ENCODE measurements at regions not wholly inside any gene's neighbourhood (a gene's known extent, or its start where the extent isn't known, plus 50 kb on each side); places are given as distances from the start of the nearest gene placed in this dataset.

GRCh38 chr2:235211056-235211455, 259.2 kb downstream of the SH3BP4 start:
- H3K4me3 ChIP-seq (ENCODE audit: low read depth, low read length) = no peak overlapping the region
- TF ChIP-seq CTCF (IDR thresholded peaks at IDR 0.05; ENCODE audit: low read depth, low read length, missing control alignments) = no peak
- H3K27ac ChIP-seq = no peak overlapping the region
- DNase-seq = no peak
- in situ Hi-C loops (cut with HindIII; ENCODE audit: low pct_ligation_motif_present, low sequenced_read_pairs) = no loop called here
- H3K27me3 ChIP-seq (replicated peaks) = no peaks in the 10 kb centered on the region
- no peaks in the 10 kb centered on the region for H3K36me3 ChIP-seq (replicated peaks)

GRCh38 chr2:235212501-235213158, 260.8 kb downstream of the SH3BP4 start:
- in situ Hi-C loops (cut with HindIII; ENCODE audit: low pct_ligation_motif_present, low sequenced_read_pairs) = no loop called here
- H3K36me3 ChIP-seq (replicated peaks) = no peaks in the 10 kb centered on the region
- H3K27ac ChIP-seq = no peak overlapping the region
- no peak for DNase-seq
- no peaks in the 10 kb centered on the region for H3K27me3 ChIP-seq (replicated peaks)
- H3K4me3 ChIP-seq (ENCODE audit: low read depth, low read length) = no peak overlapping the region
- no peak for TF ChIP-seq CTCF (IDR thresholded peaks at IDR 0.05; ENCODE audit: low read depth, low read length, missing control alignments)

GRCh38 chr2:235215248-235215647, 263.4 kb downstream of the SH3BP4 start:
- H3K36me3 ChIP-seq (replicated peaks) = no peaks in the 10 kb centered on the region
- TF ChIP-seq CTCF (IDR thresholded peaks at IDR 0.05; ENCODE audit: low read depth, low read length, missing control alignments) = no peak
- H3K27ac ChIP-seq = no peak overlapping the region
- no peaks in the 10 kb centered on the region for H3K27me3 ChIP-seq (replicated peaks)
- in situ Hi-C loops (cut with HindIII; ENCODE audit: low pct_ligation_motif_present, low sequenced_read_pairs) = no loop called here
- H3K4me3 ChIP-seq (ENCODE audit: low read depth, low read length) = no peak overlapping the region
- DNase-seq = no peak

- TF ChIP-seq CTCF (IDR thresholded peaks at IDR 0.05; ENCODE audit: low read depth, low read length, missing control alignments) = no peak
- in situ Hi-C loops (cut with HindIII; ENCODE audit: low pct_ligation_motif_present, low sequenced_read_pairs) = no loop called here
- Histone ChIP-seq H3K27ac (no peak overlapping the region), H3K36me3 (replicated peaks) (no peaks in the 10 kb centered on the region), H3K4me3 (ENCODE audit: low read depth, low read length) (no peak overlapping the region), H3K27me3 (replicated peaks) (no peaks in the 10 kb centered on the region)
- peak; percentile 47 for DNase-seq
Observed at GRCh38 chr2:235216901-235217300, 265.1 kb downstream of the SH3BP4 start.

DNA sequence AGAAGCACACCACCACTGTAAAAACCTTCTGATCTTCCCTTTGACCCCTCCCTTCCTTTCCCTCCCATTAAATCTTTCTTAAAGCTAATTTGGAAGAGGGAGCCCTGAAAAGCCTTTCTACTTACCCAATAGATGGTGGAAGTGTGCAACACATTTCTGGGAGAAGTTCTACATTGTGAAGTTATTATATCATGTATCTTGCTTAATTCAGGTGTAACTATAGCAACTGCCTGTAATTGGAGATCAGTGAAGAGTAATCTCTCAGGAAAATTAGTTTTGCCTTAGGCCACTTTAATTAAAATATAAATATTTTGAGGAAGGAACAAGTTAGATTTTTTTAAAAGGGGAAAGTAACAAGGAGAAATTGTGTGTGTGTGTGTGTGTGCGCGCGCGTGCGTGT, 266.0 kb downstream of the SH3BP4 start:
- in situ Hi-C loops (cut with HindIII; ENCODE audit: low pct_ligation_motif_present, low sequenced_read_pairs) = no loop called here
- DNase-seq = no peak
- H3K4me3 ChIP-seq (ENCODE audit: low read depth, low read length) = no peak overlapping the region
- H3K27me3 ChIP-seq (replicated peaks) = no peaks in the 10 kb centered on the region
- no peak for TF ChIP-seq CTCF (IDR thresholded peaks at IDR 0.05; ENCODE audit: low read depth, low read length, missing control alignments)
- H3K36me3 ChIP-seq (replicated peaks) = no peaks in the 10 kb centered on the region
- H3K27ac ChIP-seq = no peak overlapping the region

- Histone ChIP-seq H3K36me3 (replicated peaks) (no peaks in the 10 kb centered on the region), H3K27ac (no peak overlapping the region), H3K27me3 (replicated peaks) (no peaks in the 10 kb centered on the region), H3K4me3 (ENCODE audit: low read depth, low read length) (no peak overlapping the region)
- no peak for DNase-seq
- in situ Hi-C loops (cut with HindIII; ENCODE audit: low pct_ligation_motif_present, low sequenced_read_pairs) = no loop called here
- TF ChIP-seq CTCF (IDR thresholded peaks at IDR 0.05; ENCODE audit: low read depth, low read length, missing control alignments) = no peak
Observed at GRCh38 chr2:235218486-235218907, 266.7 kb downstream of the SH3BP4 start.

Measured in brain microvascular endothelial cell (primary cell).